ENCODE measurements at regions not wholly inside any gene's neighbourhood (a gene's known extent, or its start where the extent isn't known, plus 50 kb on each side); places are given as distances from the start of the nearest gene placed in this dataset.

- Mint-ChIP-seq H3K4me3 (no peak overlapping the region), H3K4me1 (no peaks in the 10 kb centered on the region), H3K36me3 (peaks cover 9% of the 10 kb centered on the region), H3K9me3 (ENCODE audit: low read depth) (no peaks in the 10 kb centered on the region), H3K27ac (no peak overlapping the region), H3K27me3 (no peaks in the 10 kb centered on the region)
- DNase-seq (no peak), ATAC-seq (no peak)
- CTCF ChIA-PET = interaction anchor here (0.7 kb wide), 2 partner anchors 29 to 188 kb away, joined by 3 read pairs; no protein-coding TSS in a partner anchor
Measured at GRCh38 chr21:28750565-28750964, 242.1 kb downstream of the LTN1 start.

- H3K27me3 Mint-ChIP-seq = no peaks in the 10 kb centered on the region
- no peak overlapping the region for H3K27ac Mint-ChIP-seq
- DNase-seq (no peak), ATAC-seq (no peak)
- H3K9me3 Mint-ChIP-seq (ENCODE audit: low read depth) = no peaks in the 10 kb centered on the region
- H3K4me3 Mint-ChIP-seq = no peak overlapping the region
- H3K4me1 Mint-ChIP-seq = no peaks in the 10 kb centered on the region
- peaks cover 8% of the 10 kb centered on the region for H3K36me3 Mint-ChIP-seq
- CTCF ChIA-PET = interaction anchor here (1.0 kb wide), 1 partner anchor 15 kb away, joined by 3 read pairs; no protein-coding TSS in a partner anchor
Measured at GRCh38 chr21:28749536-28749935, 243.1 kb downstream of the LTN1 start.

- Mint-ChIP-seq H3K4me3 (no peak overlapping the region), H3K27me3 (no peaks in the 10 kb centered on the region), H3K4me1 (no peaks in the 10 kb centered on the region), H3K36me3 (peaks cover 6% of the 10 kb centered on the region), H3K9me3 (ENCODE audit: low read depth) (no peaks in the 10 kb centered on the region), H3K27ac (no peak overlapping the region)
- ATAC-seq = no peak
- CTCF ChIA-PET = interaction anchor here (1.0 kb wide), 1 partner anchor 230 kb away, joined by 3 read pairs; no protein-coding TSS in a partner anchor
- no peak for DNase-seq
Measured at GRCh38 chr21:28747464-28747863, 245.2 kb downstream of the LTN1 start.

- H3K9me3 Mint-ChIP-seq (ENCODE audit: low read depth) = no peaks in the 10 kb centered on the region
- CTCF ChIA-PET = interaction anchor here (0.6 to 3.7 kb wide), 45 partner anchors 9 to 1046 kb away, joined by 3 to 89 read pairs (median 4); no protein-coding TSS in a partner anchor
- peaks cover 4% of the 10 kb centered on the region for H3K36me3 Mint-ChIP-seq
- DNase-seq = no peak
- H3K4me1 Mint-ChIP-seq = no peaks in the 10 kb centered on the region
- H3K4me3 Mint-ChIP-seq = no peak overlapping the region
- no peak for ATAC-seq
- H3K27ac Mint-ChIP-seq = no peak overlapping the region
- no peaks in the 10 kb centered on the region for H3K27me3 Mint-ChIP-seq
Measured at GRCh38 chr21:28746166-28746565, 246.5 kb downstream of the LTN1 start.

GRCh38 chr21:28745131-28746016 is 247.3 kb downstream of the LTN1 start:
- H3K27ac Mint-ChIP-seq = no peak overlapping the region
- DNase-seq = peak; percentile 80
- no peak overlapping the region for H3K4me3 Mint-ChIP-seq
- peak; percentile 79 for ATAC-seq
- no peaks in the 10 kb centered on the region for H3K9me3 Mint-ChIP-seq (ENCODE audit: low read depth)
- H3K27me3 Mint-ChIP-seq = no peaks in the 10 kb centered on the region
- H3K36me3 Mint-ChIP-seq = peaks cover 4% of the 10 kb centered on the region
- CTCF ChIA-PET = interaction anchor here (0.6 to 3.7 kb wide), 59 partner anchors 9 to 1897 kb away, joined by 3 to 89 read pairs (median 4); partner anchors contain the start of gene USP16
- H3K4me1 Mint-ChIP-seq = no peaks in the 10 kb centered on the region

- Mint-ChIP-seq H3K4me3 (no peak overlapping the region), H3K9me3 (ENCODE audit: low read depth) (no peaks in the 10 kb centered on the region), H3K27me3 (no peaks in the 10 kb centered on the region), H3K4me1 (peaks cover 12% of the 10 kb centered on the region), H3K36me3 (peaks cover 7% of the 10 kb centered on the region), H3K27ac (no peak overlapping the region)
- no peak for ATAC-seq
- no peak for DNase-seq
- CTCF ChIA-PET = interaction anchor here (3.1 to 3.7 kb wide), 2 partner anchors 195 to 228 kb away, joined by 34 to 89 read pairs; no protein-coding TSS in a partner anchor
Measured at GRCh38 chr21:28743723-28744122, 249.0 kb downstream of the LTN1 start.

GRCh38 chr21:28742527-28742926 is 250.2 kb downstream of the LTN1 start:
- no peak overlapping the region for H3K27ac Mint-ChIP-seq
- CTCF ChIA-PET = no interaction called here
- ATAC-seq (no peak), DNase-seq (no peak)
- no peak overlapping the region for H3K4me3 Mint-ChIP-seq
- H3K9me3 Mint-ChIP-seq (ENCODE audit: low read depth) = no peaks in the 10 kb centered on the region
- peaks cover 7% of the 10 kb centered on the region for H3K36me3 Mint-ChIP-seq
- no peaks in the 10 kb centered on the region for H3K27me3 Mint-ChIP-seq
- peaks cover 14% of the 10 kb centered on the region for H3K4me1 Mint-ChIP-seq

- CTCF ChIA-PET = no interaction called here
- Mint-ChIP-seq H3K4me1 (peaks cover 14% of the 10 kb centered on the region), H3K27me3 (no peaks in the 10 kb centered on the region), H3K36me3 (peaks cover 7% of the 10 kb centered on the region), H3K9me3 (ENCODE audit: low read depth) (no peaks in the 10 kb centered on the region), H3K27ac (no peak overlapping the region), H3K4me3 (no peak overlapping the region)
- DNase-seq (no peak), ATAC-seq (no peak)
Measured at GRCh38 chr21:28740125-28740524, 252.6 kb downstream of the LTN1 start.

- Mint-ChIP-seq H3K4me3 (peak overlapping the region; percentile 51), H3K4me1 (peaks cover 14% of the 10 kb centered on the region), H3K36me3 (peaks cover 7% of the 10 kb centered on the region), H3K27ac (peak overlapping the region; percentile 12), H3K27me3 (no peaks in the 10 kb centered on the region), H3K9me3 (ENCODE audit: low read depth) (no peaks in the 10 kb centered on the region)
- DNase-seq (no peak), ATAC-seq (peak; percentile 51)
- CTCF ChIA-PET = interaction anchor here (0.6 kb wide), 1 partner anchor 137 kb away, joined by 3 read pairs; no protein-coding TSS in a partner anchor
Measured at GRCh38 chr21:28738882-28739281, 253.8 kb downstream of the LTN1 start.

GRCh38 chr21:28738420-28738704 is 254.3 kb downstream of the LTN1 start:
- ATAC-seq = no peak
- Mint-ChIP-seq H3K27ac (peak overlapping the region; percentile 13), H3K4me1 (peaks cover 14% of the 10 kb centered on the region), H3K36me3 (peaks cover 5% of the 10 kb centered on the region), H3K4me3 (no peak overlapping the region), H3K27me3 (no peaks in the 10 kb centered on the region), H3K9me3 (ENCODE audit: low read depth) (no peaks in the 10 kb centered on the region)
- no peak for DNase-seq
- CTCF ChIA-PET = no interaction called here

- H3K4me1 Mint-ChIP-seq = peaks cover 14% of the 10 kb centered on the region
- DNase-seq (no peak), ATAC-seq (no peak)
- no peaks in the 10 kb centered on the region for H3K27me3 Mint-ChIP-seq
- H3K4me3 Mint-ChIP-seq = no peak overlapping the region
- H3K27ac Mint-ChIP-seq = no peak overlapping the region
- CTCF ChIA-PET = interaction anchor here (4.2 kb wide), 1 partner anchor 8 kb away, joined by 31 read pairs; no protein-coding TSS in a partner anchor
- peaks cover 4% of the 10 kb centered on the region for H3K36me3 Mint-ChIP-seq
- H3K9me3 Mint-ChIP-seq (ENCODE audit: low read depth) = no peaks in the 10 kb centered on the region
Measured at GRCh38 chr21:28737674-28738419, 254.8 kb downstream of the LTN1 start.

GRCh38 chr21:28734522-28735175 is 258.0 kb downstream of the LTN1 start:
- ATAC-seq (no peak), DNase-seq (no peak)
- H3K36me3 Mint-ChIP-seq = peaks cover 6% of the 10 kb centered on the region
- H3K4me1 Mint-ChIP-seq = peaks cover 9% of the 10 kb centered on the region
- no peak overlapping the region for H3K27ac Mint-ChIP-seq
- H3K4me3 Mint-ChIP-seq = no peak overlapping the region
- no peaks in the 10 kb centered on the region for H3K27me3 Mint-ChIP-seq
- no peaks in the 10 kb centered on the region for H3K9me3 Mint-ChIP-seq (ENCODE audit: low read depth)
- CTCF ChIA-PET = interaction anchor here (4.2 kb wide), 1 partner anchor 11 kb away, joined by 31 read pairs; no protein-coding TSS in a partner anchor

- CTCF ChIA-PET = interaction anchor here (1.0 kb wide), 1 partner anchor 14 kb away, joined by 3 read pairs; no protein-coding TSS in a partner anchor
Measured at GRCh38 chr21:28731700-28732321, 260.9 kb downstream of the LTN1 start.

More at GRCh38 chr21:28731700-28732321, 260.9 kb downstream of the LTN1 start:
- Mint-ChIP-seq H3K4me3 (no peak overlapping the region), H3K27ac (no peak overlapping the region), H3K4me1 (no peaks in the 10 kb centered on the region), H3K27me3 (no peaks in the 10 kb centered on the region), H3K9me3 (ENCODE audit: low read depth) (no peaks in the 10 kb centered on the region), H3K36me3 (peaks cover 4% of the 10 kb centered on the region)
- ATAC-seq (no peak), DNase-seq (no peak)

All from activated CD8-positive, alpha-beta memory T cell treated with anti-CD3 and anti-CD28 coated beads, Interleukin-2, amount 10 ng/mL, durations not matched to agents 7 days and 5 days (primary cell).